ENCODE measurements at regions not wholly inside any gene's neighbourhood (a gene's known extent, or its start where the extent isn't known, plus 50 kb on each side); places are given as distances from the start of the nearest gene placed in this dataset.

DNA sequence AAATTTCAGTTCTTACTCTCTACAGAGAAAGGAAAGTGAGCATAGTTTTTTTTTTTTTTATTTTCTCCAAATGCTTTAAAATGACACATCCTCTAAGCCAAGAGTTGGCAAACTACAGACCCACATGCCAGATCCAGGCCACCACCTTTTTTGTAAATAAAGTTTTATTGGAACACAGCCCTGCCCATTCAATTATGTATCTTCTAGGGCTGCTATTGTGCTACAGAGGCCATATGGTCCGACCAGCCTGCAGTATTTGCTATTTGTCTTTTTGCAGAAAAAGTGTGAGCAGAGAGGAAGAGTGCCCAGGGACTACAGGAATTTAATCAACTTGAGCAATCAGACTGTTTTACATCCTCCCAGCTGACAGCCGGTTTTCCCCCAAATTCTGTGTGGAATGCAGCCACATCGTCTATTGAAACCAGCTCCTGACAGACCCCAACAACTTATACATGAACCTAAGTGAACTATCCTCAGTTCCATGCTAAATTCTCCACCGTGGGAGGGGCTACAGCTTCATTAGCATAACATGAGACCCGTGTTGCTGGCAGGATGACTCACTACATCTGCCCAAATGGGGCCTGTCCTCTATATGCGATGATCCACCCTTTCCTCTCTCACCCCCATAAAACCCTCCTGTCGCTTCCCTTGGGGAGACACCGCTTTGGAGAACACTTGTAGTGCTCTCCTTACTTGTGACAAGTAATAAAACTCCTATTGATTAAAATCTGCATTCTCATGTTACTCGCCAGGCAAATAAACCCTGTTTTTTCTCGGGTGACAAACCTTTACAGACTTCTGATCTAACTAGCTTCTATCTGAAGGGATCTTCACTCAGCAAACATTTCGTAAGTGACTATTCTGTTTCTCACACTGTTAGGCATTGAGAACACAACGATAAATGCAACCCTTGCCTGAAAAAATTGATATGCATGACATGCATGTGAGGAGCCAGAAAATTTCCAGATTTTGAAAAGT, 149.4 kb upstream of the HS3ST3A1 start:
- peak overlapping the region; percentile 22 for H2AFZ ChIP-seq (ENCODE audit: low read depth, low read length)
- H3K79me2 ChIP-seq (ENCODE audit: insufficient read depth, low read length), result no peaks in the 10 kb centered on the region
- DNase-seq (ENCODE audit: low read depth) (peak; percentile 27), FAIRE-seq (no peak)
- Mint-ChIP-seq H3K27me3 (ENCODE audit: low read depth, unreplicated experiment) (no peaks in the 10 kb centered on the region), H3K9me3 (ENCODE audit: unreplicated experiment) (no peaks in the 10 kb centered on the region), H3K4me3 (ENCODE audit: unreplicated experiment) (no peak overlapping the region), H3K4me1 (ENCODE audit: low read depth, unreplicated experiment) (peaks cover 10% of the 10 kb centered on the region), H3K36me3 (ENCODE audit: low read depth, unreplicated experiment) (no peaks in the 10 kb centered on the region), H3K27ac (ENCODE audit: unreplicated experiment) (no peak overlapping the region)
- TF ChIP-seq, protein P1, sequence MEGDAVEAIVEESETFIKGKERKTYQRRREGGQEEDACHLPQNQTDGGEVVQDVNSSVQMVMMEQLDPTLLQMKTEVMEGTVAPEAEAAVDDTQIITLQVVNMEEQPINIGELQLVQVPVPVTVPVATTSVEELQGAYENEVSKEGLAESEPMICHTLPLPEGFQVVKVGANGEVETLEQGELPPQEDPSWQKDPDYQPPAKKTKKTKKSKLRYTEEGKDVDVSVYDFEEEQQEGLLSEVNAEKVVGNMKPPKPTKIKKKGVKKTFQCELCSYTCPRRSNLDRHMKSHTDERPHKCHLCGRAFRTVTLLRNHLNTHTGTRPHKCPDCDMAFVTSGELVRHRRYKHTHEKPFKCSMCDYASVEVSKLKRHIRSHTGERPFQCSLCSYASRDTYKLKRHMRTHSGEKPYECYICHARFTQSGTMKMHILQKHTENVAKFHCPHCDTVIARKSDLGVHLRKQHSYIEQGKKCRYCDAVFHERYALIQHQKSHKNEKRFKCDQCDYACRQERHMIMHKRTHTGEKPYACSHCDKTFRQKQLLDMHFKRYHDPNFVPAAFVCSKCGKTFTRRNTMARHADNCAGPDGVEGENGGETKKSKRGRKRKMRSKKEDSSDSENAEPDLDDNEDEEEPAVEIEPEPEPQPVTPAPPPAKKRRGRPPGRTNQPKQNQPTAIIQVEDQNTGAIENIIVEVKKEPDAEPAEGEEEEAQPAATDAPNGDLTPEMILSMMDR (IDR thresholded peaks at IDR 0.05; ENCODE audit: insufficient read depth, low read depth, low read length), result no peak
- TF ChIP-seq EZH2 (IDR thresholded peaks at IDR 0.05; ENCODE audit: insufficient read depth, low read length), result no peak
- H3K36me3 ChIP-seq (ENCODE audit: insufficient read depth, low read length), result no peaks in the 10 kb centered on the region
- H3K4me2 ChIP-seq (ENCODE audit: low read length), result no peak overlapping the region
- H3K9ac ChIP-seq (ENCODE audit: low read length), result no peak overlapping the region
- H3K27me3 ChIP-seq (ENCODE audit: insufficient read depth, low read length), result no peaks in the 10 kb centered on the region
- H3K4me3 ChIP-seq (ENCODE audit: insufficient read depth, low read depth, low read length), result no peak overlapping the region
- no peaks in the 10 kb centered on the region for H3K4me1 ChIP-seq (ENCODE audit: insufficient read depth, low read length)
- H3K27ac ChIP-seq (ENCODE audit: low read depth, low read length), result no peak overlapping the region
- H4K20me1 ChIP-seq (ENCODE audit: insufficient read depth, low read length), result no peaks in the 10 kb centered on the region
- peaks cover 2% of the 10 kb centered on the region for H3K9me3 ChIP-seq (ENCODE audit: insufficient read depth, low read depth, low read length)

DNA sequence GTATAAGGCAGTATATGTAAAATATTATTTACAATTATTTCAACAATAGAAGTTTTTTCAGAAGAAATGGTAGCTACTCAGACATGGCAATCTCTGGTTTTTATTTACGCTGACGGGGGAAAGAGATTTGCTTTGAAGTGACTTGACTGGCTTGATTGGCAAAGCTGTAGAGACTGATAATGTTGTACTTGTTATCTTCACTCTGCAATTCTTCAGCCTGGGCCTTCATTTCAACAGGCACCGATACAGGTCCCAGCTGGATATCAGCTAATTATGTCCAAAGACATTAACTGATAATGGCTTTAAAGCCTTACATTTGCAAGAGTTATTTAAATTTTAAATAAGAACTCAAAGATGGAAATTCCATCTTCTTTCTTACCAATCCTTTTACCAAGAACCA, 151.4 kb upstream of the HS3ST3A1 start:
- Mint-ChIP-seq H3K4me3 (ENCODE audit: unreplicated experiment) (no peak overlapping the region), H3K27ac (ENCODE audit: unreplicated experiment) (no peak overlapping the region), H3K36me3 (ENCODE audit: low read depth, unreplicated experiment) (no peaks in the 10 kb centered on the region), H3K9me3 (ENCODE audit: unreplicated experiment) (no peaks in the 10 kb centered on the region), H3K27me3 (ENCODE audit: low read depth, unreplicated experiment) (no peaks in the 10 kb centered on the region), H3K4me1 (ENCODE audit: low read depth, unreplicated experiment) (peaks cover 10% of the 10 kb centered on the region)
- no peak for FAIRE-seq
- no peak overlapping the region for H3K27ac ChIP-seq (ENCODE audit: low read depth, low read length)
- TF ChIP-seq EZH2 (IDR thresholded peaks at IDR 0.05; ENCODE audit: insufficient read depth, low read length), result no peak
- TF ChIP-seq, protein P1 (IDR thresholded peaks at IDR 0.05; ENCODE audit: insufficient read depth, low read depth, low read length), result no peak
- peaks cover 2% of the 10 kb centered on the region for H3K9me3 ChIP-seq (ENCODE audit: insufficient read depth, low read depth, low read length)
- no peak overlapping the region for H3K4me3 ChIP-seq (ENCODE audit: insufficient read depth, low read depth, low read length)
- H3K9ac ChIP-seq (ENCODE audit: low read length), result no peak overlapping the region
- no peak for DNase-seq (ENCODE audit: low read depth)
- no peaks in the 10 kb centered on the region for H4K20me1 ChIP-seq (ENCODE audit: insufficient read depth, low read length)
- no peaks in the 10 kb centered on the region for H3K36me3 ChIP-seq (ENCODE audit: insufficient read depth, low read length)
- H3K27me3 ChIP-seq (ENCODE audit: insufficient read depth, low read length), result no peaks in the 10 kb centered on the region
- H3K4me2 ChIP-seq (ENCODE audit: low read length), result no peak overlapping the region
- H2AFZ ChIP-seq (ENCODE audit: low read depth, low read length), result no peak overlapping the region
- no peaks in the 10 kb centered on the region for H3K79me2 ChIP-seq (ENCODE audit: insufficient read depth, low read length)
- H3K4me1 ChIP-seq (ENCODE audit: insufficient read depth, low read length), result no peaks in the 10 kb centered on the region

DNA sequence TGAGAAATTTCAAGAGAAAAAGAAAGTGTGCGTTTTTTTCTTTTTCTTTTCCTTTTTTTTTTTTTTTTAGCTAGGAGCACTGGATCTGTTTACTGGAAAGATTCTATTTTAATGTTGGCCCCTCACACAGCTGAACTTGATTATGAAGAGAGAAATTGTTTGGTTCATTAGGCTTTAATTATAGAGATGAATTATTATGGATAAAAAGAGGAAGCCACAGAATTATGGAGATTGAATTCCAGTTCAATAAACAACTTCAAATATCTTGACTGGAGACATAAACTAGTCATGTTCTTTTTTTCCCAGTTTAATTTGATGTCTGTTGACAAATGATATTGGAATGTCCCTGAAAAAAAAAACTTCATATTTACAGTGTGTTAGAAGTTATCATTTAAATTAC, 152.0 kb upstream of the HS3ST3A1 start:
- FAIRE-seq (no peak), DNase-seq (ENCODE audit: low read depth) (no peak)
- H3K27me3 ChIP-seq (ENCODE audit: insufficient read depth, low read length), result no peaks in the 10 kb centered on the region
- Mint-ChIP-seq H3K9me3 (ENCODE audit: unreplicated experiment) (no peaks in the 10 kb centered on the region), H3K4me3 (ENCODE audit: unreplicated experiment) (no peak overlapping the region), H3K27ac (ENCODE audit: unreplicated experiment) (no peak overlapping the region), H3K36me3 (ENCODE audit: low read depth, unreplicated experiment) (no peaks in the 10 kb centered on the region), H3K4me1 (ENCODE audit: low read depth, unreplicated experiment) (peaks cover 10% of the 10 kb centered on the region), H3K27me3 (ENCODE audit: low read depth, unreplicated experiment) (no peaks in the 10 kb centered on the region)
- H3K27ac ChIP-seq (ENCODE audit: low read depth, low read length), result no peak overlapping the region
- no peaks in the 10 kb centered on the region for H3K79me2 ChIP-seq (ENCODE audit: insufficient read depth, low read length)
- H3K4me1 ChIP-seq (ENCODE audit: insufficient read depth, low read length), result no peaks in the 10 kb centered on the region
- H3K9me3 ChIP-seq (ENCODE audit: insufficient read depth, low read depth, low read length), result no peaks in the 10 kb centered on the region
- H3K9ac ChIP-seq (ENCODE audit: low read length), result no peak overlapping the region
- H4K20me1 ChIP-seq (ENCODE audit: insufficient read depth, low read length), result no peaks in the 10 kb centered on the region
- no peak overlapping the region for H3K4me2 ChIP-seq (ENCODE audit: low read length)
- H3K4me3 ChIP-seq (ENCODE audit: insufficient read depth, low read depth, low read length), result no peak overlapping the region
- TF ChIP-seq, protein P1 (IDR thresholded peaks at IDR 0.05; ENCODE audit: insufficient read depth, low read depth, low read length), result no peak
- TF ChIP-seq EZH2 (IDR thresholded peaks at IDR 0.05; ENCODE audit: insufficient read depth, low read length), result no peak
- H3K36me3 ChIP-seq (ENCODE audit: insufficient read depth, low read length), result no peaks in the 10 kb centered on the region
- H2AFZ ChIP-seq (ENCODE audit: low read depth, low read length), result no peak overlapping the region
